NT2/D1 (cell line): ENCODE measurements at regions not wholly inside any gene's neighbourhood (a gene's known extent, or its start where the extent isn't known, plus 50 kb on each side); places are given as distances from the start of the nearest gene placed in this dataset.

Experiments
- DNase-seq: peaks from one replicate; pipeline ENCODE4 v3.0.0-alpha.2; 2011; ENCODE audit warnings: low read depth, low spot score
- H3K27me3 ChIP-seq: 2 replicates; pipeline ENCODE4 v1.6.0; 2011; ENCODE audit warnings: mild to moderate bottlenecking; ENCODE audit not compliant: insufficient read length, insufficient read depth
- H3K36me3 ChIP-seq: 2 replicates; pipeline ENCODE4 v1.6.1; 2011; ENCODE audit warnings: mild to moderate bottlenecking, low read length, mixed read lengths; ENCODE audit not compliant: insufficient read depth, insufficient read length
- H3K4me1 ChIP-seq: 2 replicates; pipeline ENCODE4 v1.5.1; 2011; ENCODE audit not compliant: insufficient read depth, insufficient read length
- H3K4me3 ChIP-seq: 2 replicates; pipeline ENCODE4 v1.5.1; 2011; ENCODE audit warnings: low read depth; ENCODE audit not compliant: insufficient read length
- H3K9ac ChIP-seq: 2 replicates; pipeline ENCODE4 v1.6.0; 2011; ENCODE audit warnings: low read depth; ENCODE audit not compliant: insufficient read length
- H3K9me3 ChIP-seq: 2 replicates; pipeline ENCODE4 v1.5.1; 2011; ENCODE audit warnings: mild to moderate bottlenecking, low read length; ENCODE audit not compliant: insufficient read depth
- SUZ12 ChIP-seq: IDR thresholded peaks from 2 replicates; pipeline ENCODE4 v1.6.1; 2011; ENCODE audit not compliant: insufficient read length, insufficient read depth; ENCODE audit errors: extremely low read depth
- YY1 ChIP-seq: IDR thresholded peaks from 2 replicates; pipeline ENCODE4 v1.6.1; 2011; ENCODE audit not compliant: insufficient read length, insufficient read depth
- ZNF274 ChIP-seq: IDR thresholded peaks from 2 replicates; pipeline ENCODE4 v1.6.1; 2011; ENCODE audit warnings: mild to moderate bottlenecking, low read depth, low read length

DNA sequence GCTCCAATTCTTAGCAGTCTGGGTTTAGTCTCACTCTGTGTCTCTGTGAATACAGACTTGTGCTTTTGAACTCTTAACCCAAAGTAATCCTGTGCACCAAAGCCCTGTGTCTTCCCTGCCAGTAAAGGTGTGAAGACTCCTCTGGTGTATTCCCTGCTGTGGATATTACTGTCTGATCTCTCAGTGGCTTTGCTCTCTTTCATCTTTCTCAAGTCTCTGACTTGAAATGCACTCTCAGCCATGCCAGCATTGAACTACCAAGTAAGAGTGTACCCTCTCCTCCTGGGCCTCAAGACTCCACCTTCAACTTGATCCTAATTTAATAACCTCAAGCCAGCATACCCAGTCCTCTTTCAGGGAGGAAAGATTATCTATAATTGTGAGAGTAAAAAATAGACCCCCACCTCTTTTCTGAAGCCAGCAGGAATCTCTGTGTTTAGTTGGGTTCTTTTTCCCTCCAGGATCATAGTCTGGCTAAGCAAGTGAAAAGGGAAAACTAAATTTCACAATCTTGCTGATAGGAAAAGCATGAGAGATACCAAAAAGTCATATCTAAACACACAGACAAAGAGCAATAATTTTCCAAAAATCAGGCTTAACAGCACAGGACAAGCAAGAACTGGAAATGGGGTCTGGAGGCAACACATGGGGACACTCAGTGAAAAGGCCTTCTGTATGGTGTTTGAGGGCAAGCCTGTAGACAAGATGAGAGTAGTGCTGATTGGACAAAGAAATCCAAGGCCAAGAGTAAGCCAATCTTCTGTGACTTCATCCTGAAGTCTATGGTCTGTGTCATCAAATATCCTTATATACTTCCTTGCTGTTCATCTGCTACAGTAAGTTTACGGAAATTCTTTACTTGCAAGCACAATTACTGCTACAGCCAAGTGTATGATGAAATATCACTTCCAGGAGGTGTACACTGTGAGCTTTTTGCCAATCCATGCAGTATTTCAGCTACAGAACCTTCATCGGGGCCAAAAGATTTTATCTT is 296.1 kb upstream of the TGFBR2 start:
- no peaks in the 10 kb centered on the region for H3K27me3 ChIP-seq
- no peak overlapping the region for H3K9ac ChIP-seq
- TF ChIP-seq YY1 (no peak), SUZ12 (no peak), ZNF274 (no peak)
- no peaks in the 10 kb centered on the region for H3K36me3 ChIP-seq
- no peaks in the 10 kb centered on the region for H3K9me3 ChIP-seq
- no peak for DNase-seq
- H3K4me1 ChIP-seq: no peaks in the 10 kb centered on the region
- no peak overlapping the region for H3K4me3 ChIP-seq

DNA sequence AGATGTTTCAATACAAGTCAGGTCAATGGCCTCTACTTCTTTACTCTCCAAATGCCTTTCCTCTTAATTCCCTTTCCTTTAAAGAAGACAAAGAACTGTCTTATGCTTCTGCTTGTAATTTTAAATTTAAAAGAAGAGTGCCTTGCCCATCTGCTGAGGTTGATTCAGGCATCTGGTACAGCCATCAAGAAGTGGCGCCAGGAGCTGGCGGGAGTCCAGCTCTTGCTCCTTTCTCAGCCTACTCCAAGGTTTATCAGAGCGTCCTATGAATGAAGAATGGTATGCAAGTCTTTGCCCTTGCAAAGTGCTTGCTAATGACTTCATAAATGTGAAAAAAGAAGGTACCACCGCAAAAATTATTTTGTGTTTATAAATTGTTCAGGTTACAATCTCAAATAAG is 294.6 kb upstream of the TGFBR2 start:
- H3K36me3 ChIP-seq: no peaks in the 10 kb centered on the region
- H3K4me3 ChIP-seq: no peak overlapping the region
- H3K9me3 ChIP-seq: no peaks in the 10 kb centered on the region
- no peak for DNase-seq
- no peak overlapping the region for H3K9ac ChIP-seq
- H3K4me1 ChIP-seq: no peaks in the 10 kb centered on the region
- TF ChIP-seq YY1: no peak
- TF ChIP-seq SUZ12: no peak
- no peak for TF ChIP-seq ZNF274
- H3K27me3 ChIP-seq: no peaks in the 10 kb centered on the region

DNA sequence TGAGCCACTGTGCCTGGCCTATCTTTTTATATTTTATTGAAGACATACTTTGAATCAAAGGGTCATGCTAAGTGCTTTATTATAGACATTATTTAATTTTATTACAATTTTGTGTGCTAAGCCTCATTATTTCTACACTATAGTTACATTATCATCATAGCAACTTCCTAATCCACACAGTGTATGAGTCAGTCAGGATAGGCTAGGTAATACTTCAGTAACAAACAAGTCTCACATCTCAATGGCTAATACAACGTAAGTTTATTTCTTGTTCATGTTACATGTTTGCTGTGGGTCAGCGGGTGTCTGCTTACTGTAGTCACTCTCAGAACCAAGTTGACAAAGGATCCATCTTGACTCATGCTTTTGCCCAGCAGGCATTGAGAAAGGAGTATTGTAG is 292.6 kb upstream of the TGFBR2 start:
- Histone ChIP-seq H3K27me3 (no peaks in the 10 kb centered on the region), H3K4me3 (no peak overlapping the region), H3K9ac (no peak overlapping the region), H3K4me1 (no peaks in the 10 kb centered on the region), H3K36me3 (no peaks in the 10 kb centered on the region), H3K9me3 (0 out of 2 replicates have a peak, but pooled peaks cover 6% of the 10 kb centered on the region)
- TF ChIP-seq YY1 (no peak), SUZ12 (no peak)
- DNase-seq: no peak

DNA sequence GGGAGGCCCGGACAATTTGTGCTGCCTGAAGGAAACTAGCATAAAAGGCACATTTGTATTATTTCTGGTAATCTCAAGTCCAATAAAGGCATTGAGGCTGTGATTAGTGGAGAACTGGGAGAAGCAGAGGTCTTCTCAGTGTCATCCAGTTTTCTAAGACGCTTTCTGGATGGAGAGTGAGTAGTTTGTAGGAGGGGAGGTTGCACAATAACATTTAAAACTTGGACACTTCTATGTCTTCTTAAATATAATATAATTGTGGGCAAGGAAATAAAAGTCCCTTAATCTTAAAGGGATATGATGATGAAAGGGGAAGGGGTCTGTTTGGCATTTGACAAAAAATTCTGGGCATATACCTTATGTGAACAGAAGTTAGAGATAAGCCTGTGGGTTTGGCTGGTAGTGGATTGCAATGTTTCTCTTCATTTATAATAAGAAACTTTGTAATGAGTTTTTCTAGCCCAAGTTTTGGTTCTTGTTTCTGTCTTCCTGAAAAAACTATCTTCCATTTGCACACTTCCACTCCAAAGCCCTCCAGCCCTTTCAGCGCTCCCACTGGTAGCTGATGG is 291.6 kb upstream of the TGFBR2 start:
- H3K9me3 ChIP-seq: 0 out of 2 replicates have a peak, but pooled peaks cover 6% of the 10 kb centered on the region
- no peaks in the 10 kb centered on the region for H3K27me3 ChIP-seq
- DNase-seq: no peak
- H3K9ac ChIP-seq: no peak overlapping the region
- no peaks in the 10 kb centered on the region for H3K4me1 ChIP-seq
- TF ChIP-seq YY1 (no peak), SUZ12 (no peak), ZNF274 (no peak)
- H3K4me3 ChIP-seq: no peak overlapping the region
- no peaks in the 10 kb centered on the region for H3K36me3 ChIP-seq

DNA sequence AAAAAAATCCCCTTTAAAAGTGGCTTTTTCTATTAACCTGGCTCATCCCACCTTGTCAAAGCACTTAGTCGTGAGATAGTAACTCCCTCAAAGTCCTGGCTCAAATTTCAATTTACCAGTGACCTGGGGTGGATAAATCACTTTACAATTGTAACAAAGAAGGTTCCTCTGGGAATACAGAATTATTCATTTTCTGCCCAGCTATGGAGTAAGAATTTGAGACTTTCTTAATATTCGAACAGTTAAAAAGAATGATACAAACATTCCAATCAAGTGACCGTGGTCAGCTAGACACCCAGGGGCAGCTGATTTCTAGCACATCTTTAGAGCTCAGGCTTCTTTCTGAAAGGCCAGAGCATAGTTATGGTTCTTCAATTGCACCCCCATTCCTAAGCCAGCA is 291.0 kb upstream of the TGFBR2 start:
- H3K36me3 ChIP-seq: no peaks in the 10 kb centered on the region
- H3K4me1 ChIP-seq: no peaks in the 10 kb centered on the region
- H3K4me3 ChIP-seq: no peak overlapping the region
- H3K27me3 ChIP-seq: no peaks in the 10 kb centered on the region
- DNase-seq: no peak
- TF ChIP-seq SUZ12 (no peak), YY1 (no peak), ZNF274 (no peak)
- no peak overlapping the region for H3K9ac ChIP-seq
- 0 out of 2 replicates have a peak, but pooled peaks cover 6% of the 10 kb centered on the region for H3K9me3 ChIP-seq

DNA sequence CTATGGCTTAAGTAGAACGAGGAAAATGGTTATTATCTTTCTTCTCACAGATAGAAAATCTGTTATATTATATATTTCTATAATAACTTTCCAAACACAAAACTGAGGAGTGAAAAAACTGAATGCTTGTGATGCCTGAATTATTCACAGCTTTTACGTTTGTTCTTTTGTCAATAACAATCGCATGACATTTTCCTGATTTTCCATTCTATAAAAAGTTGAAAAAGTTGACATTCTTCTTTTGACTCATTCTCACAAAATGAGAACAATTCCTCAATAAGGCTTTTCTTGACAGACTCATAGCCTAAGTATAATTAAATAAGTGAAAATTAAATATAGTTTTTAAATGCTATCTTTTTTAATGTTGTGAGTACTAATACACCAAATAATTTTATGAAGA is 288.8 kb upstream of the TGFBR2 start:
- H3K9me3 ChIP-seq: 0 out of 2 replicates have a peak, but pooled peaks cover 6% of the 10 kb centered on the region
- no peak overlapping the region for H3K9ac ChIP-seq
- H3K4me1 ChIP-seq: no peaks in the 10 kb centered on the region
- no peaks in the 10 kb centered on the region for H3K36me3 ChIP-seq
- no peak for DNase-seq
- TF ChIP-seq ZNF274: no peak
- TF ChIP-seq YY1: no peak
- TF ChIP-seq SUZ12: no peak
- H3K27me3 ChIP-seq: no peaks in the 10 kb centered on the region
- no peak overlapping the region for H3K4me3 ChIP-seq

DNA sequence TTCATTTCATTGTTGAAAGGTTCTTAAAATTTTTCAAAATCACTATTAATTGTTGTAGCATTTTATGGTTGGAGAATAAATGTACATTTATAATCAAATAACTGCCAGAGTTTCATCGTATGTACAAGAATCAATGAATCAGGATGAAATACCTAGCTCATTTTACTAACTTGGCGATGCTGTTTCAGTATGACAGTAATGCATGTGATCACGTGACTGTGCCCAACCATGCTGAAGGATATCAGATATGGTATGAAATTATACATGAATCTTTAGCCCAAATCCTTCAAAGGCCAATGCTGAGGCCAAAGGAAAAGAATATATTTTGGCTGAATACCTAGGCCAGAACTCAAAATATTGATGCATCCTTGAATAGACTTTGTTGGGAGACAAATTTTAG is 288.3 kb upstream of the TGFBR2 start:
- Histone ChIP-seq H3K36me3 (no peaks in the 10 kb centered on the region), H3K4me1 (no peaks in the 10 kb centered on the region), H3K9me3 (0 out of 2 replicates have a peak, but pooled peaks cover 6% of the 10 kb centered on the region), H3K27me3 (no peaks in the 10 kb centered on the region), H3K9ac (no peak overlapping the region), H3K4me3 (no peak overlapping the region)
- TF ChIP-seq YY1 (no peak), ZNF274 (no peak), SUZ12 (no peak)
- DNase-seq: no peak
